G401.6 (cell line): ENCODE measurements at regions not wholly inside any gene's neighbourhood (a gene's known extent, or its start where the extent isn't known, plus 50 kb on each side); places are given as distances from the start of the nearest gene placed in this dataset.
"Not testable (repeated sequence)": the region's sequence is repeated elsewhere in the genome, so short reads cannot be mapped to it uniquely, and the experiment has no call there.

Source experiments
- FAIRE-seq: peaks from 2 replicates; lab custom pipeline; 2012; peaks lifted over from hg19 to GRCh38; lab: Jason Lieb, UNC

GRCh38 chr2:2456721-2457120 lies 125.6 kb upstream of the MYT1L start:
- no peak for FAIRE-seq

- FAIRE-seq: no peak
These were observed 124.1 kb upstream of the MYT1L start for GRCh38 chr2:2455151-2455550.

GRCh38 chr2:2452961-2453360 lies 121.9 kb upstream of the MYT1L start:
- FAIRE-seq: no peak

- FAIRE-seq: not testable (repeated sequence)
These were observed 120.2 kb upstream of the MYT1L start for GRCh38 chr2:2451275-2451674.

GRCh38 chr2:2448178-2448577 lies 117.1 kb upstream of the MYT1L start:
- no peak for FAIRE-seq

- no peak for FAIRE-seq
These were observed 91.5 kb upstream of the MYT1L start for GRCh38 chr2:2422621-2423020.

- no peak for FAIRE-seq
These were observed 82.5 kb upstream of the MYT1L start for GRCh38 chr2:2413525-2413924.

GRCh38 chr2:2410987-2411386 lies 79.9 kb upstream of the MYT1L start:
- FAIRE-seq: no peak

GRCh38 chr2:2409481-2409880 lies 78.4 kb upstream of the MYT1L start:
- no peak for FAIRE-seq

- no peak for FAIRE-seq
These were observed 74.7 kb upstream of the MYT1L start for GRCh38 chr2:2405780-2406179.

- FAIRE-seq: no peak
These were observed 69.4 kb upstream of the MYT1L start for GRCh38 chr2:2400286-2401038.

GRCh38 chr2:2399396-2399795 lies 68.3 kb upstream of the MYT1L start:
- no peak for FAIRE-seq

GRCh38 chr2:2392332-2392731 lies 61.3 kb upstream of the MYT1L start:
- no peak for FAIRE-seq

GRCh38 chr2:2389215-2389614 lies 58.1 kb upstream of the MYT1L start:
- no peak for FAIRE-seq
